ENCODE measurements at regions not wholly inside any gene's neighbourhood (a gene's known extent, or its start where the extent isn't known, plus 50 kb on each side); places are given as distances from the start of the nearest gene placed in this dataset.

- no peaks in the 10 kb centered on the region for H3K4me1 Mint-ChIP-seq (ENCODE audit: low read depth, unreplicated experiment)
- H3K9me3 Mint-ChIP-seq (ENCODE audit: unreplicated experiment), result peaks cover 2% of the 10 kb centered on the region
- H3K27ac Mint-ChIP-seq (ENCODE audit: unreplicated experiment), result no peak overlapping the region
- no peak overlapping the region for H3K4me3 Mint-ChIP-seq (ENCODE audit: unreplicated experiment)
- no peak for DNase-seq
- peaks cover 7% of the 10 kb centered on the region for H3K36me3 Mint-ChIP-seq (ENCODE audit: unreplicated experiment)
- TF ChIP-seq CTCF (IDR thresholded peaks at IDR 0.05; ENCODE audit: partially characterized antibody, unreplicated experiment), result no peak
- H3K27me3 Mint-ChIP-seq (ENCODE audit: unreplicated experiment), result peaks cover 2% of the 10 kb centered on the region
These were observed 221.4 kb downstream of the NDUFA10 start for GRCh38 chr2:239803766-239804115.

- no peak for TF ChIP-seq CTCF (IDR thresholded peaks at IDR 0.05; ENCODE audit: partially characterized antibody, unreplicated experiment)
- H3K9me3 Mint-ChIP-seq (ENCODE audit: unreplicated experiment), result peaks cover 2% of the 10 kb centered on the region
- DNase-seq, result no peak
- peaks cover 2% of the 10 kb centered on the region for H3K27me3 Mint-ChIP-seq (ENCODE audit: unreplicated experiment)
- no peak overlapping the region for H3K4me3 Mint-ChIP-seq (ENCODE audit: unreplicated experiment)
- H3K4me1 Mint-ChIP-seq (ENCODE audit: low read depth, unreplicated experiment), result no peaks in the 10 kb centered on the region
- no peak overlapping the region for H3K27ac Mint-ChIP-seq (ENCODE audit: unreplicated experiment)
- H3K36me3 Mint-ChIP-seq (ENCODE audit: unreplicated experiment), result peaks cover 7% of the 10 kb centered on the region
These were observed 221.9 kb downstream of the NDUFA10 start for GRCh38 chr2:239803102-239803765.

- H3K36me3 Mint-ChIP-seq (ENCODE audit: unreplicated experiment), result peaks cover 7% of the 10 kb centered on the region
- TF ChIP-seq CTCF (IDR thresholded peaks at IDR 0.05; ENCODE audit: partially characterized antibody, unreplicated experiment), result no peak
- H3K9me3 Mint-ChIP-seq (ENCODE audit: unreplicated experiment), result peaks cover 2% of the 10 kb centered on the region
- H3K27ac Mint-ChIP-seq (ENCODE audit: unreplicated experiment), result no peak overlapping the region
- DNase-seq, result no peak
- peaks cover 2% of the 10 kb centered on the region for H3K27me3 Mint-ChIP-seq (ENCODE audit: unreplicated experiment)
- no peak overlapping the region for H3K4me3 Mint-ChIP-seq (ENCODE audit: unreplicated experiment)
- no peaks in the 10 kb centered on the region for H3K4me1 Mint-ChIP-seq (ENCODE audit: low read depth, unreplicated experiment)
These were observed 222.9 kb downstream of the NDUFA10 start for GRCh38 chr2:239802185-239802649.

- DNase-seq, result no peak
- peaks cover 2% of the 10 kb centered on the region for H3K9me3 Mint-ChIP-seq (ENCODE audit: unreplicated experiment)
- peaks cover 2% of the 10 kb centered on the region for H3K27me3 Mint-ChIP-seq (ENCODE audit: unreplicated experiment)
- H3K4me3 Mint-ChIP-seq (ENCODE audit: unreplicated experiment), result no peak overlapping the region
- peaks cover 6% of the 10 kb centered on the region for H3K4me1 Mint-ChIP-seq (ENCODE audit: low read depth, unreplicated experiment)
- peaks cover 7% of the 10 kb centered on the region for H3K36me3 Mint-ChIP-seq (ENCODE audit: unreplicated experiment)
- no peak for TF ChIP-seq CTCF (IDR thresholded peaks at IDR 0.05; ENCODE audit: partially characterized antibody, unreplicated experiment)
- H3K27ac Mint-ChIP-seq (ENCODE audit: unreplicated experiment), result no peak overlapping the region
These were observed 223.5 kb downstream of the NDUFA10 start for GRCh38 chr2:239801404-239802184.
